ENCODE measurements at regions not wholly inside any gene's neighbourhood (a gene's known extent, or its start where the extent isn't known, plus 50 kb on each side); places are given as distances from the start of the nearest gene placed in this dataset.
"Not testable (repeated sequence)": the region's sequence is repeated elsewhere in the genome, so short reads cannot be mapped to it uniquely, and the experiment has no call there.

GRCh38 chr9:7479300-7479699, 320.3 kb downstream of the DMAC1 start:
- no peak for DNase-seq (ENCODE audit: low spot score)

GRCh38 chr9:7478646-7479045, 320.9 kb downstream of the DMAC1 start:
- DNase-seq (ENCODE audit: low spot score) = no peak

- no peak for DNase-seq (ENCODE audit: low spot score)
These were observed 332.4 kb downstream of the DMAC1 start for GRCh38 chr9:7467186-7467585.

- no peak for DNase-seq (ENCODE audit: low spot score)
These were observed 337.8 kb downstream of the DMAC1 start for GRCh38 chr9:7461791-7462190.

- no peak for DNase-seq (ENCODE audit: low spot score)
These were observed 342.6 kb downstream of the DMAC1 start for GRCh38 chr9:7456793-7457530.

GRCh38 chr9:7456377-7456776, 343.2 kb downstream of the DMAC1 start:
- DNase-seq (ENCODE audit: low spot score) = no peak

- no peak for DNase-seq (ENCODE audit: low spot score)
These were observed 345.0 kb downstream of the DMAC1 start for GRCh38 chr9:7454624-7455023.

- no peak for DNase-seq (ENCODE audit: low spot score)
These were observed 347.2 kb downstream of the DMAC1 start for GRCh38 chr9:7452378-7452777.

GRCh38 chr9:7451062-7451461, 348.5 kb downstream of the DMAC1 start:
- DNase-seq (ENCODE audit: low spot score) = no peak

- no peak for DNase-seq (ENCODE audit: low spot score)
These were observed 356.0 kb downstream of the DMAC1 start for GRCh38 chr9:7443541-7443940.

- DNase-seq (ENCODE audit: low spot score) = no peak
These were observed 360.1 kb downstream of the DMAC1 start for GRCh38 chr9:7439355-7439995.

- no peak for DNase-seq (ENCODE audit: low spot score)
These were observed 362.8 kb downstream of the DMAC1 start for GRCh38 chr9:7436754-7437153.

- no peak for DNase-seq (ENCODE audit: low spot score)
These were observed 365.9 kb downstream of the DMAC1 start for GRCh38 chr9:7433508-7434292.

- no peak for DNase-seq (ENCODE audit: low spot score)
These were observed 366.6 kb downstream of the DMAC1 start for GRCh38 chr9:7432989-7433388.

- not testable (repeated sequence) for DNase-seq (ENCODE audit: low spot score)
These were observed 382.2 kb downstream of the DMAC1 start for GRCh38 chr9:7417397-7417796.

GRCh38 chr9:7415836-7416235, 383.7 kb downstream of the DMAC1 start:
- DNase-seq (ENCODE audit: low spot score) = no peak

- DNase-seq (ENCODE audit: low spot score) = no peak
These were observed 390.7 kb downstream of the DMAC1 start for GRCh38 chr9:7408845-7409244.

GRCh38 chr9:7407246-7407645, 392.3 kb downstream of the DMAC1 start:
- no peak for DNase-seq (ENCODE audit: low spot score)

- no peak for DNase-seq (ENCODE audit: low spot score)
These were observed 393.5 kb downstream of the DMAC1 start for GRCh38 chr9:7405924-7406604.

- no peak for DNase-seq (ENCODE audit: low spot score)
These were observed 395.6 kb downstream of the DMAC1 start for GRCh38 chr9:7403839-7404487.

- DNase-seq (ENCODE audit: low spot score) = no peak
These were observed 396.6 kb downstream of the DMAC1 start for GRCh38 chr9:7403028-7403389.

Data from SK-N-DZ (cell line).